ENCODE measurements at regions not wholly inside any gene's neighbourhood (a gene's known extent, or its start where the extent isn't known, plus 50 kb on each side); places are given as distances from the start of the nearest gene placed in this dataset.

- Histone ChIP-seq H3K9ac (ENCODE audit: low read length) (no peak overlapping the region), H3K4me3 (ENCODE audit: control extremely low read depth in 1 of 5, extremely low read depth in 1 of 5, insufficient read depth in 1 of 5, low read depth in 2 of 5, low read length in 4 of 5) (no peak overlapping the region), H3K27me3 (replicated peaks in 1 of 4; ENCODE audit: control extremely low read depth in 1 of 4, control insufficient read depth in 3 of 4, insufficient read depth in 4 of 4, low read length in 3 of 4) (peaks cover 0 to 4% (median 0%) of the 10 kb centered on the region in 4 experiments), H3K79me2 (ENCODE audit: control insufficient read depth, insufficient read depth, low read length) (no peaks in the 10 kb centered on the region), H3K4me1 (ENCODE audit: control insufficient read depth in 2 of 2, insufficient read depth in 2 of 2, low read length in 2 of 2) (no peaks in the 10 kb centered on the region), H3K36me3 (replicated peaks in 1 of 2; ENCODE audit: control extremely low read depth in 1 of 2, control insufficient read depth in 1 of 2, extremely low read depth in 1 of 2, insufficient read depth in 2 of 2, low read length in 1 of 2) (no peaks in the 10 kb centered on the region), H3K27ac (ENCODE audit: low read length in 2 of 2) (no peak overlapping the region), H3K4me2 (replicated peaks; ENCODE audit: low read depth, low read length, poor library complexity, severe bottlenecking) (no peak overlapping the region), H3K9me3 (ENCODE audit: control extremely low read depth in 1 of 3, control insufficient read depth in 2 of 3, insufficient read depth in 1 of 3, low read length in 2 of 3) (peaks cover 0 to 11% (median 0%) of the 10 kb centered on the region in 3 donors), H2AFZ (ENCODE audit: insufficient read depth, low read depth, low read length, poor library complexity, severe bottlenecking) (no peak overlapping the region), H4K20me1 (ENCODE audit: control insufficient read depth, insufficient read depth, low read length, poor library complexity, severe bottlenecking) (no peaks in the 10 kb centered on the region)
- intact Hi-C loops (cut with micrococcal nuclease): no loop called here
- POLR2A ChIA-PET: no interaction called here
- H3K4me1 Mint-ChIP-seq: no peaks in the 10 kb centered on the region
- H3K4me3 Mint-ChIP-seq: no peak overlapping the region
- H3K27me3 Mint-ChIP-seq: peaks cover 15% of the 10 kb centered on the region
- CTCF ChIA-PET: no interaction called here
- H3K27ac Mint-ChIP-seq: no peak overlapping the region
- ATAC-seq (ENCODE audit: low read depth) (no peak), DNase-seq (no peak)
- H3K9me3 Mint-ChIP-seq (ENCODE audit: insufficient read depth): no peaks in the 10 kb centered on the region
- TF ChIP-seq, protein P1, sequence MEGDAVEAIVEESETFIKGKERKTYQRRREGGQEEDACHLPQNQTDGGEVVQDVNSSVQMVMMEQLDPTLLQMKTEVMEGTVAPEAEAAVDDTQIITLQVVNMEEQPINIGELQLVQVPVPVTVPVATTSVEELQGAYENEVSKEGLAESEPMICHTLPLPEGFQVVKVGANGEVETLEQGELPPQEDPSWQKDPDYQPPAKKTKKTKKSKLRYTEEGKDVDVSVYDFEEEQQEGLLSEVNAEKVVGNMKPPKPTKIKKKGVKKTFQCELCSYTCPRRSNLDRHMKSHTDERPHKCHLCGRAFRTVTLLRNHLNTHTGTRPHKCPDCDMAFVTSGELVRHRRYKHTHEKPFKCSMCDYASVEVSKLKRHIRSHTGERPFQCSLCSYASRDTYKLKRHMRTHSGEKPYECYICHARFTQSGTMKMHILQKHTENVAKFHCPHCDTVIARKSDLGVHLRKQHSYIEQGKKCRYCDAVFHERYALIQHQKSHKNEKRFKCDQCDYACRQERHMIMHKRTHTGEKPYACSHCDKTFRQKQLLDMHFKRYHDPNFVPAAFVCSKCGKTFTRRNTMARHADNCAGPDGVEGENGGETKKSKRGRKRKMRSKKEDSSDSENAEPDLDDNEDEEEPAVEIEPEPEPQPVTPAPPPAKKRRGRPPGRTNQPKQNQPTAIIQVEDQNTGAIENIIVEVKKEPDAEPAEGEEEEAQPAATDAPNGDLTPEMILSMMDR (IDR thresholded peaks at IDR 0.05): no peak
- TF ChIP-seq EZH2 (IDR thresholded peaks at IDR 0.05; ENCODE audit: borderline replicate concordance, insufficient read depth, low read depth, low read length, poor library complexity, severe bottlenecking): no peak
Measured at GRCh38 chr10:35769795-35770194, 127.7 kb upstream of the FZD8 start.

- no peak overlapping the region for H3K27ac ChIP-seq (ENCODE audit: low read length in 2 of 2)
- no peak overlapping the region for H3K4me3 Mint-ChIP-seq
- peaks cover 0 to 11% (median 0%) of the 10 kb centered on the region in 3 donors for H3K9me3 ChIP-seq (ENCODE audit: control extremely low read depth in 1 of 3, control insufficient read depth in 2 of 3, insufficient read depth in 1 of 3, low read length in 2 of 3)
- H3K4me3 ChIP-seq (ENCODE audit: control extremely low read depth in 1 of 5, extremely low read depth in 1 of 5, insufficient read depth in 1 of 5, low read depth in 2 of 5, low read length in 4 of 5): no peak overlapping the region
- H3K9ac ChIP-seq (ENCODE audit: low read length): no peak overlapping the region
- no peaks in the 10 kb centered on the region for H3K4me1 ChIP-seq (ENCODE audit: control insufficient read depth in 2 of 2, insufficient read depth in 2 of 2, low read length in 2 of 2)
- H3K4me1 Mint-ChIP-seq: no peaks in the 10 kb centered on the region
- TF ChIP-seq, protein P1 (IDR thresholded peaks at IDR 0.05): no peak
- no peak for TF ChIP-seq EZH2 (IDR thresholded peaks at IDR 0.05; ENCODE audit: borderline replicate concordance, insufficient read depth, low read depth, low read length, poor library complexity, severe bottlenecking)
- POLR2A ChIA-PET: no interaction called here
- DNase-seq (no peak), ATAC-seq (ENCODE audit: low read depth) (no peak)
- H3K27me3 Mint-ChIP-seq: peaks cover 15% of the 10 kb centered on the region
- H2AFZ ChIP-seq (ENCODE audit: insufficient read depth, low read depth, low read length, poor library complexity, severe bottlenecking): no peak overlapping the region
- no peak overlapping the region for H3K27ac Mint-ChIP-seq
- H3K4me2 ChIP-seq (replicated peaks; ENCODE audit: low read depth, low read length, poor library complexity, severe bottlenecking): no peak overlapping the region
- no peaks in the 10 kb centered on the region for H3K79me2 ChIP-seq (ENCODE audit: control insufficient read depth, insufficient read depth, low read length)
- intact Hi-C loops (cut with micrococcal nuclease): no loop called here
- H3K36me3 ChIP-seq (replicated peaks in 1 of 2; ENCODE audit: control extremely low read depth in 1 of 2, control insufficient read depth in 1 of 2, extremely low read depth in 1 of 2, insufficient read depth in 2 of 2, low read length in 1 of 2): no peaks in the 10 kb centered on the region
- H3K9me3 Mint-ChIP-seq (ENCODE audit: insufficient read depth): no peaks in the 10 kb centered on the region
- CTCF ChIA-PET: no interaction called here
- H3K27me3 ChIP-seq (replicated peaks in 1 of 4; ENCODE audit: control extremely low read depth in 1 of 4, control insufficient read depth in 3 of 4, insufficient read depth in 4 of 4, low read length in 3 of 4): peaks cover 0 to 4% (median 0%) of the 10 kb centered on the region in 4 experiments
- no CpG with 5 or more reads among the region's 6 CpGs for WGBS (ENCODE audit: insufficient coverage)
- H4K20me1 ChIP-seq (ENCODE audit: control insufficient read depth, insufficient read depth, low read length, poor library complexity, severe bottlenecking): no peaks in the 10 kb centered on the region
Measured at GRCh38 chr10:35768731-35769130, 126.6 kb upstream of the FZD8 start.

All from B cell (primary cell).